Hepatocyte (in vitro differentiated cells): ENCODE measurements at regions not wholly inside any gene's neighbourhood (a gene's known extent, or its start where the extent isn't known, plus 50 kb on each side); places are given as distances from the start of the nearest gene placed in this dataset.

Source experiments
- DNase-seq: peaks from one replicate; pipeline ENCODE4 v3.0.0-alpha.2; 2016; ENCODE audit warnings: low spot score
- H2AFZ ChIP-seq: fragments of 200-600 bp; sonication (generic); 2 replicates; pipeline ENCODE4 v1.6.0; 2016; ENCODE audit warnings: antibody characterized with exemption, mild to moderate bottlenecking
- H3K27ac ChIP-seq: fragments of 200-600 bp; sonication (generic); 2 replicates; pipeline ENCODE4 v1.5.1; 2016; ENCODE audit warnings: mild to moderate bottlenecking
- H3K27me3 ChIP-seq: fragments of 200-600 bp; sonication (generic); 2 replicates; pipeline ENCODE4 v1.6.1; 2016
- H3K36me3 ChIP-seq: fragments of 200-600 bp; sonication (generic); replicated peaks from 2 replicates; pipeline ENCODE4 v1.5.1; 2016; ENCODE audit warnings: low read depth; ENCODE audit not compliant: insufficient read depth
- H3K4me1 ChIP-seq: fragments of 200-600 bp; sonication (generic); 2 replicates; pipeline ENCODE4 v1.5.1; 2016; ENCODE audit warnings: mild to moderate bottlenecking, moderate library complexity; ENCODE audit not compliant: insufficient read depth
- H3K4me2 ChIP-seq: fragments of 200-600 bp; sonication (generic); 2 replicates; pipeline ENCODE4 v1.6.0; 2016
- H3K4me3 ChIP-seq: fragments of 200-600 bp; sonication (generic); 2 replicates; pipeline ENCODE4 v1.5.1; 2016; ENCODE audit warnings: mild to moderate bottlenecking
- H3K79me2 ChIP-seq: fragments of 200-600 bp; sonication (generic); 2 replicates; pipeline ENCODE4 v1.6.0; 2017; ENCODE audit warnings: mild to moderate bottlenecking
- H3K9me2 ChIP-seq: fragments of 200-600 bp; sonication (generic); replicated peaks from 2 replicates; pipeline ENCODE4 v1.6.0; 2017; ENCODE audit warnings: mild to moderate bottlenecking; ENCODE audit not compliant: insufficient read depth
- H3K9me3 ChIP-seq: fragments of 200-600 bp; sonication (generic); 2 replicates; pipeline ENCODE4 v1.5.1; 2016; ENCODE audit warnings: low read depth, mild to moderate bottlenecking
- H4K20me1 ChIP-seq: fragments of 200-600 bp; sonication (generic); 2 replicates; pipeline ENCODE4 v1.6.0; 2016; ENCODE audit warnings: mild to moderate bottlenecking; ENCODE audit not compliant: insufficient read depth, poor library complexity, severe bottlenecking
- EZH2 ChIP-seq: fragments of 200-600 bp; sonication (generic); IDR thresholded peaks from 2 replicates; pipeline ENCODE4 v1.6.1; 2016; ENCODE audit warnings: antibody characterized with exemption, mild to moderate bottlenecking, borderline replicate concordance
- EZH2phosphoT487 ChIP-seq: fragments of 200-600 bp; sonication (generic); IDR thresholded peaks from one replicate; pipeline ENCODE4 v1.6.1; 2018; ENCODE audit warnings: antibody characterized with exemption, mild to moderate bottlenecking, low read depth, moderate library complexity; ENCODE audit not compliant: unreplicated experiment, severe bottlenecking
- WGBS: methylation state at CpG from one replicate; pipeline ENCODE4 v1.1.6; 2016; ENCODE audit warnings: low lambda C conversion rate; ENCODE audit errors: missing lambda C conversion rate; 5-methylcytosine and 5-hydroxymethylcytosine counted together
- TF ChIP-seq, protein P1 (sequence below): fragments of 200-600 bp; sonication (generic); IDR thresholded peaks from 2 replicates; pipeline ENCODE4 v1.5.1; 2016; ENCODE audit warnings: antibody characterized with exemption, mild to moderate bottlenecking; ENCODE audit not compliant: poor library complexity

DNA sequence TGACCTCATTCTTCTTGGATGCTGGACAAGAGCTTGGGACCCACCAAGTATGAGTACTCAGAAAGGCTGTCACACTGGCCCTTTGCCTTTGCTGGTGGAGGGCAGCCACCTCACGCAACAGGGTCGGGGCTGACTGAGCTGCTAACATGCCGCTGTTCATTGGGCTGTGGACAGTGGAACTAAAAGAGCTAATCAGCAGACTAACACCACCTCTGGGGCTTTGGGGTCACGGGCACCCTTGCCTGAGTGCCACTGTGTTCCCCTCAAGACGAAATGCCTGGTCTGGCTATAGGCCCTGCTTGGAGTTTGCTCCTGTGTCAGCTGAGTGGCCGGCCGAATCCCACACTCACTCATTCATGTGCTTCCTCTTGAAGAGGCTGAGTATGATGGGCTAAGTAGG, 559.6 kb downstream of the SPRY1 start:
- no peak for TF ChIP-seq EZH2
- H3K9me3 ChIP-seq, result no peaks in the 10 kb centered on the region
- H3K27ac ChIP-seq, result no peak overlapping the region
- H3K79me2 ChIP-seq, result no peaks in the 10 kb centered on the region
- no peak overlapping the region for H3K4me2 ChIP-seq
- DNase-seq, result no peak
- no peak overlapping the region for H2AFZ ChIP-seq
- H3K4me1 ChIP-seq, result no peaks in the 10 kb centered on the region
- no peak overlapping the region for H3K4me3 ChIP-seq
- H3K27me3 ChIP-seq, result no peaks in the 10 kb centered on the region
- no peaks in the 10 kb centered on the region for H3K9me2 ChIP-seq
- no peaks in the 10 kb centered on the region for H3K36me3 ChIP-seq
- no peaks in the 10 kb centered on the region for H4K20me1 ChIP-seq
- WGBS, result 98% methylated on average over 7 of the region's 7 CpGs

- Histone ChIP-seq H3K9me3 (no peaks in the 10 kb centered on the region), H3K27ac (no peak overlapping the region), H3K9me2 (no peaks in the 10 kb centered on the region), H3K79me2 (no peaks in the 10 kb centered on the region), H2AFZ (no peak overlapping the region), H3K4me3 (no peak overlapping the region), H3K36me3 (no peaks in the 10 kb centered on the region), H3K27me3 (no peaks in the 10 kb centered on the region), H4K20me1 (no peaks in the 10 kb centered on the region), H3K4me2 (no peak overlapping the region), H3K4me1 (no peaks in the 10 kb centered on the region)
- no peak for DNase-seq
- TF ChIP-seq, protein P1, sequence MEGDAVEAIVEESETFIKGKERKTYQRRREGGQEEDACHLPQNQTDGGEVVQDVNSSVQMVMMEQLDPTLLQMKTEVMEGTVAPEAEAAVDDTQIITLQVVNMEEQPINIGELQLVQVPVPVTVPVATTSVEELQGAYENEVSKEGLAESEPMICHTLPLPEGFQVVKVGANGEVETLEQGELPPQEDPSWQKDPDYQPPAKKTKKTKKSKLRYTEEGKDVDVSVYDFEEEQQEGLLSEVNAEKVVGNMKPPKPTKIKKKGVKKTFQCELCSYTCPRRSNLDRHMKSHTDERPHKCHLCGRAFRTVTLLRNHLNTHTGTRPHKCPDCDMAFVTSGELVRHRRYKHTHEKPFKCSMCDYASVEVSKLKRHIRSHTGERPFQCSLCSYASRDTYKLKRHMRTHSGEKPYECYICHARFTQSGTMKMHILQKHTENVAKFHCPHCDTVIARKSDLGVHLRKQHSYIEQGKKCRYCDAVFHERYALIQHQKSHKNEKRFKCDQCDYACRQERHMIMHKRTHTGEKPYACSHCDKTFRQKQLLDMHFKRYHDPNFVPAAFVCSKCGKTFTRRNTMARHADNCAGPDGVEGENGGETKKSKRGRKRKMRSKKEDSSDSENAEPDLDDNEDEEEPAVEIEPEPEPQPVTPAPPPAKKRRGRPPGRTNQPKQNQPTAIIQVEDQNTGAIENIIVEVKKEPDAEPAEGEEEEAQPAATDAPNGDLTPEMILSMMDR, result no peak
- TF ChIP-seq EZH2phosphoT487, result no peak
- TF ChIP-seq EZH2, result no peak
- 83% methylated on average over 4 of the region's 4 CpGs for WGBS
These were observed 570.6 kb downstream of the SPRY1 start for GRCh38 chr4:123966990-123967769.

DNA sequence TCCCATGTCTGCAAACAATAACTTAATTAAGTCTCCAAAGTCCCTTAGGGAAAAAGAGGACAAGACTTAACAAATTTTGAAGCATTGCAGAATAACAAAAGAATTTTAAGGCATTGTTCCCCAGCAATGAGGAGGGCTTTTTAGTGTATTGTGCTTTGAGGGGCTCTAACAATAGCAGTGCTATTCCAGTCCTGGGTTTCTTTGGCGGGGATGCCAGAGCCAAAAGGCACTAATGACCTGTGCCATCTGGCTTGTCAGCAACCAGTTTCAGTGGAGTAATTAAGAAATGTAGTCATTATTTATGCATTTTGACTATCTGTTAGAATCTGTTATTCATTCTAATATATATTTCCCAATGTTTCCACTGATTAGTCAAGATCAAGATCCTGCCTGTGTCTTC, 575.4 kb downstream of the SPRY1 start:
- TF ChIP-seq EZH2, result no peak
- TF ChIP-seq EZH2phosphoT487, result no peak
- TF ChIP-seq, protein P1, result no peak
- no peaks in the 10 kb centered on the region for H3K9me3 ChIP-seq
- WGBS, result 89% methylated on average over 1 of the region's 1 CpG

DNA sequence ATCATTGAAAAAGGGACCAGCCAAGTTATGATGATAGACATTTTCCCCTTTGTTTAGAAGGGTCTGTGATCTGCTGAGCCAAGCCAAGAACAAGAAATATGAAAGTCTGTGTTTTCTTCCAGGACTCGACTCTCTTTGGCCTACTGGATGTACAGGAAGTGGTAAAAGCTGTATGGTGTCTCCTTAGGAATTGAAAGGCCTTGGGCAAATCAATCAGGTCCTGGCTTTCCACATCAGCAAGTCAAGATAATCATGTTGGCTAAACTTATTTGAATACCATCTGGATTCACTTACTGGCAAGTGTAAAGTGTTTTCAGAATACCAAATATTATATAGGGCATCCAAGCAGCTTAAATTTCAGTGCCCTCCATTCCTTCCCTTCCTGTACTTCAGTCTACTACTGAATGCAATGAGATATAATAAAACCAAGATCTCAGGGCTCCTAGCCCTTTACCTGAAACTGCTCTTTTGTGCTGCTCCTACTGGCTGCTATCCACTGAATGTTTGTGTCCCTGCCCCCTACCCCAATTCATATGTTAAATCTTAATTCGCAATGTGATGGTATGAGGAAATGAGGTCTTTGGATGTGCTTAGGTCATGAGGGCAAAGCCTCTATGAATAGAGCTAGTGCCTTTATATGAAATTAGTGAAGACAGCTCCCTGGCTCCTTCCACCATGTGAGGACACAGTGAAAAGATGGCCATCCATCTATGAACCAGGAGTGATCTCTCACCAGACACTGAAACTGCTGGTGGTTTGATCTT, 578.0 kb downstream of the SPRY1 start:
- Histone ChIP-seq H3K4me2 (no peak overlapping the region), H3K27ac (no peak overlapping the region), H3K27me3 (no peaks in the 10 kb centered on the region), H3K9me2 (no peaks in the 10 kb centered on the region), H3K9me3 (peaks cover 6% of the 10 kb centered on the region), H3K36me3 (no peaks in the 10 kb centered on the region), H3K4me1 (peaks cover 14% of the 10 kb centered on the region), H3K79me2 (no peaks in the 10 kb centered on the region), H3K4me3 (no peak overlapping the region), H2AFZ (no peak overlapping the region), H4K20me1 (no peaks in the 10 kb centered on the region)
- DNase-seq, result no peak
- TF ChIP-seq EZH2phosphoT487 (no peak), EZH2 (no peak)
- TF ChIP-seq, protein P1, result no peak
- WGBS, result 73% methylated on average over 2 of the region's 2 CpGs

More for the DNA sequence above, 575.4 kb downstream of the SPRY1 start:
- H3K79me2 ChIP-seq, result no peaks in the 10 kb centered on the region
- H2AFZ ChIP-seq, result no peak overlapping the region
- H3K36me3 ChIP-seq, result no peaks in the 10 kb centered on the region
- no peak overlapping the region for H3K27ac ChIP-seq
- H3K9me2 ChIP-seq, result no peaks in the 10 kb centered on the region
- H3K27me3 ChIP-seq, result no peaks in the 10 kb centered on the region
- H3K4me3 ChIP-seq, result no peak overlapping the region
- H3K4me2 ChIP-seq, result no peak overlapping the region
- H3K4me1 ChIP-seq, result peaks cover 10% of the 10 kb centered on the region
- DNase-seq, result no peak
- no peaks in the 10 kb centered on the region for H4K20me1 ChIP-seq
